IMR-90 (cell line): ENCODE measurements at regions not wholly inside any gene's neighbourhood (a gene's known extent, or its start where the extent isn't known, plus 50 kb on each side); places are given as distances from the start of the nearest gene placed in this dataset.

Source experiments
- ATAC-seq: fragments of 200-7000 bp; cut with Tn5 transposase; 2 replicates; pipeline ENCODE4 v1.9.1; 2020; ENCODE audit warnings: low read depth, mild to moderate bottlenecking, moderate library complexity
- BruUV-seq: library from RNA; stranded (reverse); fragments of 400-500 nt; replicated peaks from 2 replicates; lab custom pipeline; 2021; lab: Mats Ljungman, UMichigan
- CTCF ChIA-PET: fragments of 300-600 bp; formaldehyde crosslinking; extraction: SDS; loops from one replicate; lab custom pipeline; 2021; ENCODE audit warnings: antibody characterized with exemption; lab: Yijun Ruan, JAX
- POLR2A ChIA-PET: fragments of 300-600 bp; sonication (Branson Sonifier 250); formaldehyde crosslinking; loops from one replicate; lab custom pipeline; 2022; ENCODE audit warnings: antibody characterized with exemption; ENCODE audit not compliant: unreplicated experiment; lab: Charles Lee
- DNase-seq: peaks from one replicate; pipeline ENCODE4 v3.0.0; 2013
- H2AFZ ChIP-seq: replicated peaks from 2 replicates; pipeline ENCODE3; 2013; ENCODE audit warnings: low read length, mild to moderate bottlenecking; ENCODE audit not compliant: poor library complexity
- H2AK5ac ChIP-seq: 2 replicates; pipeline ENCODE4 v1.6.1; 2013; ENCODE audit warnings: low read depth, low read length, inconsistent platforms
- H2AK9ac ChIP-seq: replicated peaks from 2 replicates; pipeline ENCODE3; 2013; ENCODE audit warnings: mild to moderate bottlenecking, low read depth, low read length, moderate library complexity; ENCODE audit not compliant: poor library complexity
- H2BK120ac ChIP-seq: 2 replicates; pipeline ENCODE4 v1.6.1; 2013; ENCODE audit warnings: low read depth, low read length, inconsistent platforms
- H2BK15ac ChIP-seq: 3 replicates; pipeline ENCODE4 v1.6.1; 2013; ENCODE audit warnings: low read depth, low read length, inconsistent platforms
- H2BK20ac ChIP-seq: 2 replicates; pipeline ENCODE4 v1.6.1; 2013; ENCODE audit warnings: low read depth, mild to moderate bottlenecking, inconsistent platforms, low read length, moderate library complexity
- H2BK5ac ChIP-seq: 2 replicates; pipeline ENCODE4 v1.6.1; 2013; ENCODE audit warnings: mild to moderate bottlenecking, low read depth, low read length, inconsistent platforms; ENCODE audit not compliant: poor library complexity, severe bottlenecking
- H3K14ac ChIP-seq: replicated peaks from 2 replicates; pipeline ENCODE4 v1.6.1; 2013; ENCODE audit warnings: low read depth, low read length, inconsistent platforms
- H3K18ac ChIP-seq: 2 replicates; pipeline ENCODE4 v1.6.1; 2013; ENCODE audit warnings: low read depth, low read length, control low read depth
- H3K23ac ChIP-seq: 2 replicates; pipeline ENCODE4 v1.6.1; 2013; ENCODE audit warnings: low read depth, low read length, inconsistent platforms
- H3K27ac ChIP-seq: 2 replicates; pipeline ENCODE4 v1.5.1; 2013; ENCODE audit warnings: mild to moderate bottlenecking, control low read depth, low read length; ENCODE audit not compliant: insufficient read depth
- H3K27me3 ChIP-seq: 2 replicates; pipeline ENCODE4 v1.6.1; 2013; ENCODE audit warnings: low read length; ENCODE audit not compliant: control insufficient read depth, insufficient read depth
- H3K36me3 ChIP-seq: 2 replicates; pipeline ENCODE4 v1.6.1; 2013; ENCODE audit warnings: low read length, mixed read lengths; ENCODE audit not compliant: control insufficient read depth, insufficient read depth
- H3K4ac ChIP-seq: 2 replicates; pipeline ENCODE4 v1.6.1; 2013; ENCODE audit warnings: low read depth, low read length, inconsistent platforms
- H3K4me1 ChIP-seq: 2 replicates; pipeline ENCODE4 v1.6.1; 2013; ENCODE audit warnings: low read length, mixed read lengths; ENCODE audit not compliant: control insufficient read depth, insufficient read depth
- H3K4me2 ChIP-seq: 2 replicates; pipeline ENCODE4 v1.6.1; 2013; ENCODE audit warnings: low read depth, mild to moderate bottlenecking, control low read depth, low read length, moderate library complexity
- H3K4me3 ChIP-seq: 2 replicates; pipeline ENCODE4 v1.5.1; 2013; ENCODE audit warnings: low read depth, mild to moderate bottlenecking, control low read depth, low read length, moderate library complexity; ENCODE audit not compliant: insufficient read depth
- H3K56ac ChIP-seq: 2 replicates; pipeline ENCODE4 v1.6.1; 2013; ENCODE audit warnings: low read length, inconsistent platforms; ENCODE audit not compliant: insufficient read depth; ENCODE audit errors: extremely low read depth
- H3K79me1 ChIP-seq, 2 experiments: 2 replicates each; pipeline ENCODE4 v1.6.1; 2013; ENCODE audit warnings: low read length in 2 of 2, inconsistent platforms in 1 of 2, low read depth in 1 of 2
- H3K9ac ChIP-seq: 2 replicates; pipeline ENCODE4 v1.6.1; 2013; ENCODE audit warnings: low read depth, low read length, control low read depth
- H3K9me1 ChIP-seq: 2 replicates; pipeline ENCODE4 v1.6.1; 2013; ENCODE audit warnings: low read length, inconsistent platforms; ENCODE audit not compliant: insufficient read depth
- H3K9me3 ChIP-seq: 2 replicates; pipeline ENCODE4 v1.6.1; 2013; ENCODE audit warnings: low read length; ENCODE audit not compliant: control insufficient read depth, insufficient read depth
- H4K20me1 ChIP-seq: 2 replicates; pipeline ENCODE4 v1.6.1; 2013; ENCODE audit warnings: low read length, inconsistent platforms; ENCODE audit not compliant: insufficient read depth
- H4K5ac ChIP-seq: 2 replicates; pipeline ENCODE4 v1.6.1; 2013; ENCODE audit warnings: mild to moderate bottlenecking, low read depth, low read length, control low read depth
- H4K8ac ChIP-seq, 2 experiments: 2 replicates each; pipeline ENCODE4 v1.6.1; 2013; ENCODE audit warnings: low read depth in 2 of 2, low read length in 2 of 2, control low read depth in 1 of 2, inconsistent platforms in 1 of 2
- H4K91ac ChIP-seq: 2 replicates; pipeline ENCODE4 v1.6.1; 2013; ENCODE audit warnings: low read depth, low read length, inconsistent platforms; ENCODE audit not compliant: insufficient read depth
- CHD1 ChIP-seq: IDR thresholded peaks from 2 replicates; pipeline ENCODE4 v1.6.1; 2012; ENCODE audit warnings: low read depth, low read length, improper control_type of control experiment
- FOS ChIP-seq: fragments of 150-350 bp; IDR thresholded peaks from 2 replicates; pipeline ENCODE4 v1.6.1; 2016; ENCODE audit warnings: low read depth, low read length
- MAFK ChIP-seq: IDR thresholded peaks from 2 replicates; pipeline ENCODE4 v1.6.1; 2012; ENCODE audit warnings: low read depth, low read length, improper control_type of control experiment
- MAZ ChIP-seq: IDR thresholded peaks from 2 replicates; pipeline ENCODE4 v1.6.1; 2012; ENCODE audit warnings: low read depth, mild to moderate bottlenecking, low read length, improper control_type of control experiment, moderate library complexity, borderline replicate concordance
- MXI1 ChIP-seq: IDR thresholded peaks from 2 replicates; pipeline ENCODE4 v1.6.1; 2012; ENCODE audit warnings: low read depth, mild to moderate bottlenecking, low read length, moderate library complexity, borderline replicate concordance
- NFE2L2 ChIP-seq: fragments of 150-350 bp; IDR thresholded peaks from 2 replicates; pipeline ENCODE4 v1.6.1; 2016; ENCODE audit warnings: low read depth, mild to moderate bottlenecking, low read length
- POLR2A ChIP-seq: IDR thresholded peaks from 2 replicates; pipeline ENCODE4 v1.6.1; 2012; ENCODE audit warnings: mild to moderate bottlenecking, low read depth, low read length
- RAD21 ChIP-seq: IDR thresholded peaks from 2 replicates; pipeline ENCODE4 v1.6.1; 2012; ENCODE audit warnings: low read length, improper control_type of control experiment
- RCOR1 ChIP-seq: IDR thresholded peaks from 2 replicates; pipeline ENCODE4 v1.6.1; 2012; ENCODE audit warnings: mild to moderate bottlenecking, low read length, improper control_type of control experiment; ENCODE audit not compliant: insufficient replicate concordance
- RFX5 ChIP-seq: IDR thresholded peaks from 2 replicates; pipeline ENCODE4 v1.8.0; 2012; ENCODE audit warnings: low read depth, mild to moderate bottlenecking, low read length, moderate library complexity
- SMC3 ChIP-seq: fragments of 150-350 bp; IDR thresholded peaks from 2 replicates; pipeline ENCODE4 v1.6.1; 2016; ENCODE audit warnings: low read depth, mild to moderate bottlenecking, antibody characterized with exemption, low read length, moderate library complexity
- WGBS, 2 experiments: methylation state at CpG; one replicate each; pipeline versions ENCODE4 v1.1.5 to v1.1.7; 2013; ENCODE audit warnings: missing lambda C conversion rate in 2 of 2; ENCODE audit not compliant: insufficient read length in 1 of 2; ENCODE audit errors: extremely low coverage in 2 of 2; 5-methylcytosine and 5-hydroxymethylcytosine counted together
- dilution Hi-C: fragments of 300-500 bp; cut with HindIII; formaldehyde crosslinking; loops from one replicate; pipeline ENCODE4 v1.14.3; 2018; ENCODE audit warnings: low sequenced_read_pairs; ENCODE audit not compliant: unreplicated experiment
- in situ Hi-C: fragments of 300-500 bp; cut with MboI; formaldehyde crosslinking; loops from 3 replicates; pipeline ENCODE4 v1.14.3; 2019; ENCODE audit warnings: low sequenced_read_pairs, inconsistent platforms, mixed read lengths
- intact Hi-C: fragments of 100-400 bp; cut with micrococcal nuclease; formaldehyde crosslinking; loops from 2 replicates; pipeline ENCODE4 v1.10.0; 2022
- TF ChIP-seq, protein P1 (sequence below): conservative IDR thresholded peaks from 2 replicates; pipeline ENCODE4 v1.5.1; 2012; ENCODE audit warnings: mild to moderate bottlenecking, low read depth, low read length, improper control_type of control experiment

DNA sequence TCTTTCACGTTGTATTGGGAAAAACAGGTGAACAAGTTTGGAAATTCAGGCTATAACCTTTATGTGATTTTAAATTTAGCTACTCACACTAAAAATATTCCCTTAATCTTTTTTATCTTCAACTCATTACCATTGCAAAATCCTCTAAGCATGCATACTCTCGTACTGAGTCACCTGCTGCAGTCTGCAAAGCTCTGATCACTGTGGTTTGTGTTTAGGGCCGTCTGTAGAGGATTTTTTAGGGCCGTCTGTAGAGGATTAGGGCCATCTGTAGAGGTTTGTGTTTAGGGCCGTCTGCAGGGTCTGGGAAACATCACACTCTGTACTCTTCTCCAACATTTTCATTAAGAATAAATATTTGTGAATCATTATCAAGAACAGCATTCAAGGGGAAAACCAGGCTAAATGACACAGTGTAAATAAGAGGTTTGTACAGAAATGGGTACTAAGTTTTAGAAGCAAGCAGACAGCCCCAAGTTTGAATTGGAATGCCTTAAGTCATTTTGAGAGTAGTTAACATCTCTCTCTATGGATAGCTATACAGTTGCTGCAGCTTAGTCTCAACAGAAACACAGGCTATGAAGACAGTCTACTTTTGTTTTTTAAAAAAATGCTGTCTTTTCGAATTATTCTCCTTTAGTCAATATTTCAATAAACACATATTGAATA, 155.0 kb upstream of the TSLP start (continued):
- TF ChIP-seq CHD1, result no peak
- no peak for TF ChIP-seq POLR2A
- TF ChIP-seq MAFK, result no peak

DNA sequence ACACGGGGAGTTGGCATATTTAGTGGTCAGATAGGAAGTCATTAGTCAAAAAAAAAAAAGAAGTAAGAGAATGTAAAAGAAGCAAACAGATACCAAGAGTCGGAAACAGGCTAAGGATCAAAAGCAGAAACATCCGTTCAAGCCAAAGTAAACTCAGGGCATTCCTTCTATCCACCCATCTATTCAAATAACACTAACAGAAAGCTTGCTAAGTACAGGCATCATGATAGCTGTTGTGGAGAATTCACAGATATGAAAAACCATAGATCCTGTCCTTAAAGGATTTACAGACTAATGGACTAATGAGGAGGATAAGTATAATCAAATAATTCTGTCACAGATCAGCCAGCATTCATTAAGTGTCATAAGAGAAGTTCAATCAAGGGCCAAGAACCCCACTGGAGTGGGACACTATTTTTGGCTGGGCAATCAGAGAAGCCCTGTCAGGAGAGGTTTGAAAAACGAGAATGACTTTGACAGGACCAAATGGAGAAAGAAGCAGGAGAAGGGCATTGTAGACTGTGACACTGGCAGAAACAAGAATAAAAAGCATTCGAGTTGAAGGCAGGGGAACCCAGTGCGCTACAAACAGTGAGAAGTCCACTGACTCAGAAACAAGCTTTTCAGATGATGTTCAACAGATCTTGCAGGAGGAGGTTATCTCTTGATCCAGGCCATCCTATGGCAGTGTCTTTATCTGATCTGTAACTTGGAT, 154.2 kb upstream of the TSLP start:
- peaks cover 11% of the 10 kb centered on the region for H3K4me1 ChIP-seq
- ATAC-seq, result peak; percentile 65
- no peak overlapping the region for H3K4me3 ChIP-seq
- peak overlapping the region; percentile 57; the same call in 2 of the 3 replicates for H2BK15ac ChIP-seq
- peak overlapping the region; percentile 83 for H2BK120ac ChIP-seq
- H4K20me1 ChIP-seq, result no peaks in the 10 kb centered on the region
- BruUV-seq, result no TSS peak
- dilution Hi-C loops (no loop called here), in situ Hi-C loops (no loop called here), intact Hi-C loops (loop anchor here (5.0 kb wide), 2 partner anchors 150 to 155 kb away; partner anchors contain the start of gene TSLP)
- H3K56ac ChIP-seq, result peak overlapping the region; percentile 81
- no peaks in the 10 kb centered on the region for H3K36me3 ChIP-seq
- H3K9ac ChIP-seq, result peak overlapping the region; percentile 47; the same call in 1 of the 2 replicates
- ChIA-PET CTCF (interaction anchor here (1.5 kb wide), 2 partner anchors 18 to 46 kb away, joined by 3 read pairs; no protein-coding TSS in a partner anchor), POLR2A (interaction anchor here (0.5 to 1.9 kb wide), 6 partner anchors 17 to 853 kb away, joined by 5 to 15 read pairs (median 6); partner anchors contain the start of gene WDR36)
- WGBS, 2 experiments, result 63% methylated on average over 2 of the region's 6 CpGs; no CpG with 5 or more reads in 1 of the 2 experiments
- H3K27ac ChIP-seq, result peak overlapping the region; percentile 85
- H2BK5ac ChIP-seq, result peak overlapping the region; percentile 87
- H2BK20ac ChIP-seq, result peak overlapping the region; percentile 89
- no peaks in the 10 kb centered on the region for H3K27me3 ChIP-seq
- peak overlapping the region; percentile 54 for H3K14ac ChIP-seq
- peaks cover 4% of the 10 kb centered on the region; the same call in 1 of the 2 replicates for H3K9me1 ChIP-seq
- H2AK9ac ChIP-seq, result no peak overlapping the region
- H4K5ac ChIP-seq, result peak overlapping the region; percentile 88
- peak overlapping the region; percentile 72 to 83 for H4K8ac ChIP-seq
- H3K9me3 ChIP-seq, result no peaks in the 10 kb centered on the region
- peak overlapping the region; percentile 74 for H4K91ac ChIP-seq
- no peaks in the 10 kb centered on the region for H3K79me1 ChIP-seq
- peak overlapping the region; percentile 95 for H3K18ac ChIP-seq
- peak overlapping the region; percentile 40 for H2AK5ac ChIP-seq
- DNase-seq, result peak; percentile 52
- peak overlapping the region; percentile 75 for H3K4ac ChIP-seq
- peak overlapping the region; percentile 82 for H3K4me2 ChIP-seq
- peak overlapping the region; percentile 34 for H3K23ac ChIP-seq
- H2AFZ ChIP-seq, result no peak overlapping the region
- no peak for TF ChIP-seq NFE2L2
- TF ChIP-seq, protein P1, sequence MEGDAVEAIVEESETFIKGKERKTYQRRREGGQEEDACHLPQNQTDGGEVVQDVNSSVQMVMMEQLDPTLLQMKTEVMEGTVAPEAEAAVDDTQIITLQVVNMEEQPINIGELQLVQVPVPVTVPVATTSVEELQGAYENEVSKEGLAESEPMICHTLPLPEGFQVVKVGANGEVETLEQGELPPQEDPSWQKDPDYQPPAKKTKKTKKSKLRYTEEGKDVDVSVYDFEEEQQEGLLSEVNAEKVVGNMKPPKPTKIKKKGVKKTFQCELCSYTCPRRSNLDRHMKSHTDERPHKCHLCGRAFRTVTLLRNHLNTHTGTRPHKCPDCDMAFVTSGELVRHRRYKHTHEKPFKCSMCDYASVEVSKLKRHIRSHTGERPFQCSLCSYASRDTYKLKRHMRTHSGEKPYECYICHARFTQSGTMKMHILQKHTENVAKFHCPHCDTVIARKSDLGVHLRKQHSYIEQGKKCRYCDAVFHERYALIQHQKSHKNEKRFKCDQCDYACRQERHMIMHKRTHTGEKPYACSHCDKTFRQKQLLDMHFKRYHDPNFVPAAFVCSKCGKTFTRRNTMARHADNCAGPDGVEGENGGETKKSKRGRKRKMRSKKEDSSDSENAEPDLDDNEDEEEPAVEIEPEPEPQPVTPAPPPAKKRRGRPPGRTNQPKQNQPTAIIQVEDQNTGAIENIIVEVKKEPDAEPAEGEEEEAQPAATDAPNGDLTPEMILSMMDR, result no peak
- TF ChIP-seq POLR2A, result no peak
- TF ChIP-seq SMC3, result no peak
- no peak for TF ChIP-seq MAZ
- TF ChIP-seq FOS, result no peak
- TF ChIP-seq RCOR1, result no peak
- no peak for TF ChIP-seq MAFK
- TF ChIP-seq RAD21, result no peak
- no peak for TF ChIP-seq CHD1
- no peak for TF ChIP-seq RFX5
- TF ChIP-seq MXI1, result no peak
